Stimulated activated CD8-positive, alpha-beta memory T cell treated with anti-CD3 and anti-CD28 coated beads, Interleukin-2, amount 100 ng/mL, for 48 hours (primary cell): ENCODE measurements at regions not wholly inside any gene's neighbourhood (a gene's known extent, or its start where the extent isn't known, plus 50 kb on each side); places are given as distances from the start of the nearest gene placed in this dataset.

Experiments used
- DNase-seq, 2 donors: peaks; one replicate each; pipeline ENCODE4 v3.0.0-alpha.2; 2020; ENCODE audit warnings: low read depth in 2 of 2

DNA sequence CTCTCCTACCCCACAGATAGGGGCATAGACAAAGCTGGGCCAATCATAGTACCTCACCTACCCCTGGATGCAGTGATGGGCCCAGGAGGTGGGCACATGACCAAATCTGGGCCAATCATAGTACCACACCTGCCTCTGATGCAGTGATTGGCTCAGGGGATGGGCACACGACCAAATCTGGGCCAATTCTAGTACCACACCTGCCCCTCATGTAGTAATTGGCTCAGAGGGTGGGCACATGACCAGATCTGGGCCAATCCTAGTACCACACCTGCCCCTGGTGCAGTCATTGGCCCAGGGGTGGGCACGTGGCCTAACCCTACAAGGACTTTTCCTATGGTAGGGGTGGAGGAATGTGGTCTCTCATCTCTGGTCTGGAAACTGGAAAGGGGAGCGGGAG lies 56.9 kb upstream of the MEF2A start:
- DNase-seq: no peak

DNA sequence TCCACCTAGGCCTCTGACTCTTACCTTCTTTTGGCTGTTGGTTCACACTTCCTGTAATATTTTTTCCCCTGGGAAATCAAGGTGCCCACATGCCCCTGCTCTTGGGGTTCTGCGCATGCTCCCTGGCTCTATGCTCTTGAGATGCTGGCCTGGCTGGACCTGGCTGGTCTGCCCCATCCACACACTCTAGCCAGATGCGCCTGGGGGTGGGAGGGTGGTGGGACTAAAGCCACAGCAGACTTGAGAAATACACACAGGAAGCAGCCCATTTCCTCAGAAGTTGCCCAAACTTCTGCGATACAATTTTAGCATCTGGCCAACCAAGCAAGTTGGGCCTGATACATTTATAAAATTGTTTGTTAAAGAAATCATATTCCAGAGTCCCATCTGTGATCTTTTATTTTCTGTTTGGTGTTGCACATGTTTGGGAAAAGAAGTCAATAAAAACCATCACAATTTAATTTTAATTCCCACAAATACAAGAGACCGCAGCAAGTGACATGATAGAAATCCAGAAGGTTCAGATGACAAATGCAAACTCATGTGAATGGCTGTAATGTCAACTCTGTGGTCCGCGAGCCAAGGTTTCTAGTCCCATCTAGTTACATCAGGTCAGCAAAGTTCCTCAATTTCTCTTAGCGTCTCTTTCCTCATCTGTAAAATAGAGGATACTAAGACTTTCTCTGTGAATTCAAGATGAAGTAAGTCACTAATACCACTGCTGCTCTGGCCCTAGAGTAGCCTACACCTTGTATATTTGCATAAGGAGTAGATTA lies 55.9 kb upstream of the MEF2A start:
- DNase-seq: no peak

DNA sequence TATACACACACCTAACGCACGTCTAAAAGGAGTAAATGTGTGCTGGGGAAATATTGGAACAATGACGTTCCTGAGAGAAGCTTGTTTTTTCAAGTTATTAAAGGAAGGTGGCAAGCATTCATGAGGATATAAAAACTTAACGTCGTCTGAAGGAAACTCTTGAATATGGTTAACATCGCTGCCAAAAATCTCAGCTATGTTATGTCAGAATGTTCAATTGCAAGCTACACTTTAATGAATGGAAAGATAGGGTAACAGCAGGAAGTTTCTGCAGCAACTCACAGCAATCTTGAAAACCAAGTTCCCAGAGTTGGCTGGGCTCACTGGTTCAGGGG lies 54.3 kb upstream of the MEF2A start:
- DNase-seq: no peak

DNA sequence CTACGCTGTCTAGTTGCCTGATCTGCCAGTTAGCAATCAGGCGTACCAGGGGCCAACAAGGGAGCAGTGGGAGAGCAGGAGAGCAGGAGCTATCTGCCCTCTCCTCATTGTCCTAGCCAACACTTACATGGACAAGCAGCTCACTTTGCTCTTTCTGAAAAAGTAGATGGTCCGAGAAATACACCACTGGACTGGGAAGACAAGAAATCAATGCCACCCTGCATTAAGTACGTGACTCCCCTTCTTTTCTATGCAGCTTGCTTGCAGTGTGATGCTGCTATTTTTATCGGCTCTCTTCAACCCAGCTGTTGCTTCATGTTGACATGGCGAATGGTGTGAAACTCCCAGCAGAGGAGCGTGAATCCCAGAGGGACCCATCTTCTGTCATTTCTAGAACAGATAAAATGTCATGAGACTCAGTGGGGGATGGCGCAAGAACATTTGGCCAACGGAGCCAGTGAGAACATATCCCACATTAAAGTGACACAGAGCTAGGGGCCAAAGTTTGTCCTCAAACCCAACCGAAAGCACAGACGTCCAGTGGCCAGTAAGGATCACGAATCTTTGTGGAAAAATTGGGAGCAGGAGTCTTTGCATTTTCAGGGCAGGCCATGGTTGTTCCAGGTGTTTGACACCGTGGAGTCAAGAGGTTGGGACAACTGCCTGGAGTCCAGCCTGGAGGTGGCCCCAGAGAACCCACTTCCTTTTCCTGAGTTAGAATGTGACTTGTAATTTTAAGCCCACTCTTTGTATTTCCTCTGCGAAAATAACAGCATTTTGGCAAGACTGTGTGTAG lies 53.7 kb upstream of the MEF2A start:
- no peak for DNase-seq

DNA sequence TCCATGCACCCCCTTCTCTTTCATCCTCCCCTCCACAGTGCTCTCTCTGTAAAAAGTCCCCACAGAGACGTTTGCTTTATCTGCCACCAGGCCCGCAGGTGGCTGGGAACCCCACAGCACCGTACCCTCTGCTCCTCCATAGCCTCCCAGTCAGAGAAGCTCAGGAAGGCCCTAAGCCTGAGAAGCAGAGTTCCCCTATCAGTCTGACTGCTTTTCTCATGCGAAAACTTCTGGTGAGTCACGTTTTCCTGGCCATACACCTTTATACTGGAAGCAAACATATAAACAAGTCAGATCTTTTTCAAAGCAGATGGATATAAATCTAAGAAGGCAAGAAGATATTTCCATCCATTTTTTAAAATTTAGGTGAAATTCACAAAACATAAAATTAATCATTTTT lies 51.5 kb upstream of the MEF2A start:
- no peak for DNase-seq
